ENCODE measurements at regions not wholly inside any gene's neighbourhood (a gene's known extent, or its start where the extent isn't known, plus 50 kb on each side); places are given as distances from the start of the nearest gene placed in this dataset.

GRCh38 chr10:47223236-47223635, 76.8 kb upstream of the GDF10 start:
- no peak overlapping the region for H2AFZ ChIP-seq (ENCODE audit: low read length)

GRCh38 chr10:47224546-47225218, 75.3 kb upstream of the GDF10 start:
- H3F3A ChIP-seq (ENCODE audit: insufficient read depth, low read length) = no peaks in the 10 kb centered on the region
- no peak overlapping the region for H3K4me2 ChIP-seq (ENCODE audit: low read depth, low read length)
- H3K4me1 ChIP-seq (ENCODE audit: low read length) = no peaks in the 10 kb centered on the region
- H3K36me3 ChIP-seq (replicated peaks; ENCODE audit: insufficient read depth, low read length) = no peaks in the 10 kb centered on the region
- H3K27me3 ChIP-seq (replicated peaks; ENCODE audit: insufficient read depth, low read length) = no peaks in the 10 kb centered on the region
- no peaks in the 10 kb centered on the region for H3K9me2 ChIP-seq (replicated peaks; ENCODE audit: insufficient read depth, low read length)
- H3K4me3 ChIP-seq (ENCODE audit: low read length) = no peak overlapping the region
- no peaks in the 10 kb centered on the region for H3K9me3 ChIP-seq (replicated peaks; ENCODE audit: insufficient read depth, low read length)
- H3K9ac ChIP-seq (ENCODE audit: low read length) = no peak overlapping the region
- no peak for TF ChIP-seq CTCF (IDR thresholded peaks at IDR 0.05; ENCODE audit: low read length)
- TF ChIP-seq EZH2 (optimal IDR thresholded peaks at IDR 0.05; ENCODE audit: low read depth, low read length) = no peak
- TF ChIP-seq EZH2phosphoT487 (IDR thresholded peaks at IDR 0.05; ENCODE audit: low read length) = no peak
- H3K27ac ChIP-seq (ENCODE audit: low read length) = no peak overlapping the region
- H3K79me2 ChIP-seq (ENCODE audit: low read length) = no peaks in the 10 kb centered on the region
- DNase-seq = no peak
- H4K20me1 ChIP-seq (ENCODE audit: insufficient read depth, low read length) = no peaks in the 10 kb centered on the region
- H2AFZ ChIP-seq (ENCODE audit: low read length) = no peak overlapping the region

More at GRCh38 chr10:47223236-47223635, 76.8 kb upstream of the GDF10 start:
- DNase-seq = no peak
- H3K79me2 ChIP-seq (ENCODE audit: low read length) = no peaks in the 10 kb centered on the region
- no peaks in the 10 kb centered on the region for H3K9me3 ChIP-seq (replicated peaks; ENCODE audit: insufficient read depth, low read length)
- H4K20me1 ChIP-seq (ENCODE audit: insufficient read depth, low read length) = no peaks in the 10 kb centered on the region
- TF ChIP-seq EZH2phosphoT487 (IDR thresholded peaks at IDR 0.05; ENCODE audit: low read length) = no peak
- TF ChIP-seq CTCF (IDR thresholded peaks at IDR 0.05; ENCODE audit: low read length) = no peak
- no peak for TF ChIP-seq EZH2 (optimal IDR thresholded peaks at IDR 0.05; ENCODE audit: low read depth, low read length)
- H3F3A ChIP-seq (ENCODE audit: insufficient read depth, low read length) = no peaks in the 10 kb centered on the region
- H3K4me2 ChIP-seq (ENCODE audit: low read depth, low read length) = no peak overlapping the region
- no peaks in the 10 kb centered on the region for H3K27me3 ChIP-seq (replicated peaks; ENCODE audit: insufficient read depth, low read length)
- no peaks in the 10 kb centered on the region for H3K36me3 ChIP-seq (replicated peaks; ENCODE audit: insufficient read depth, low read length)
- no peak overlapping the region for H3K9ac ChIP-seq (ENCODE audit: low read length)
- H3K4me1 ChIP-seq (ENCODE audit: low read length) = no peaks in the 10 kb centered on the region
- H3K4me3 ChIP-seq (ENCODE audit: low read length) = no peak overlapping the region
- no peak overlapping the region for H3K27ac ChIP-seq (ENCODE audit: low read length)
- H3K9me2 ChIP-seq (replicated peaks; ENCODE audit: insufficient read depth, low read length) = no peaks in the 10 kb centered on the region

- H3K4me2 ChIP-seq (ENCODE audit: low read depth, low read length) = no peak overlapping the region
- TF ChIP-seq CTCF (IDR thresholded peaks at IDR 0.05; ENCODE audit: low read length) (no peak), EZH2phosphoT487 (IDR thresholded peaks at IDR 0.05; ENCODE audit: low read length) (no peak)
- H3K27ac ChIP-seq (ENCODE audit: low read length) = no peak overlapping the region
- H3K9me3 ChIP-seq (replicated peaks; ENCODE audit: insufficient read depth, low read length) = no peaks in the 10 kb centered on the region
- H2AFZ ChIP-seq (ENCODE audit: low read length) = no peak overlapping the region
- H3K9me2 ChIP-seq (replicated peaks; ENCODE audit: insufficient read depth, low read length) = no peaks in the 10 kb centered on the region
- no peak overlapping the region for H3K9ac ChIP-seq (ENCODE audit: low read length)
- no peak overlapping the region for H3K4me3 ChIP-seq (ENCODE audit: low read length)
- H3K79me2 ChIP-seq (ENCODE audit: low read length) = no peaks in the 10 kb centered on the region
- no peaks in the 10 kb centered on the region for H3K27me3 ChIP-seq (replicated peaks; ENCODE audit: insufficient read depth, low read length)
- no peaks in the 10 kb centered on the region for H3K4me1 ChIP-seq (ENCODE audit: low read length)
- DNase-seq = no peak
- H4K20me1 ChIP-seq (ENCODE audit: insufficient read depth, low read length) = no peaks in the 10 kb centered on the region
- H3K36me3 ChIP-seq (replicated peaks; ENCODE audit: insufficient read depth, low read length) = no peaks in the 10 kb centered on the region
- no peaks in the 10 kb centered on the region for H3F3A ChIP-seq (ENCODE audit: insufficient read depth, low read length)
Measured at GRCh38 chr10:47225219-47225927, 74.6 kb upstream of the GDF10 start.
